Stimulated activated naive CD4-positive, alpha-beta T cell (primary cell): ENCODE measurements at regions not wholly inside any gene's neighbourhood (a gene's known extent, or its start where the extent isn't known, plus 50 kb on each side); places are given as distances from the start of the nearest gene placed in this dataset.
"Not testable (repeated sequence)": the region's sequence is repeated elsewhere in the genome, so short reads cannot be mapped to it uniquely, and the experiment has no call there.

Experiments used
- DNase-seq, 6 experiments: peaks; one replicate each; lab custom pipeline; 2025; lab: John Stamatoyannopoulos, UW

DNA sequence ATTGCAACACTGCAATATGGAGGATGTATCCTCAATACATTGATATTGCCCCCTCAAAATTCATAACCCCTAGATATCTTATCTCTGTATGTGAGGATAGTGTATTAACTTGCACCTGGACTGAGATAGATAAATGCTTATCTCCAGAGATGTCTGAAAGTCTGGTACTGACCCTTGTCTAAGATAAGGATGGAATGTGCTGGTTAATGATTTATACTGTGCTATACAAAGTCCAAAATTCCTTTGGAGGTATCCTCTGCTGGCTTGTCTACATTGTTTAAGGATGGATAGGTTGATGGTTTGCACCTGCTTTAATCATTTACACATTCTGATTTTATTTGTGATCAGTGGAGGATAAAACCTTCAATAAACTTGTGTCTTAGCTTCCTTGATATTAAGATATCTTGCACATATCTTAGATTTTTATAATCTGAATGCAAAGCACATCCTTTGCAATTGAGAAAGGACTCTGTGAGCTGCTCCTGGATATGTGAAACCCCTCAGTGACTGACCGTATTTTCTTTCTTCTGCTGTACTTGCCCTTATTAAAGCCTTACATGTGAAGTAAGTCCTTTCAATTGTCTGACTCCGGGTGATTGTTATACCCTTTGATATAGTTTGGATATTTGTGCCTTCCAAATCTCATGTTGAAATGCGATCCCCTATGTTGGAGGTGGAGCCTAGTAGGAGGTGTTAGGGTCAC lies 430.3 kb upstream of the MAOA start:
- no peak for DNase-seq

DNA sequence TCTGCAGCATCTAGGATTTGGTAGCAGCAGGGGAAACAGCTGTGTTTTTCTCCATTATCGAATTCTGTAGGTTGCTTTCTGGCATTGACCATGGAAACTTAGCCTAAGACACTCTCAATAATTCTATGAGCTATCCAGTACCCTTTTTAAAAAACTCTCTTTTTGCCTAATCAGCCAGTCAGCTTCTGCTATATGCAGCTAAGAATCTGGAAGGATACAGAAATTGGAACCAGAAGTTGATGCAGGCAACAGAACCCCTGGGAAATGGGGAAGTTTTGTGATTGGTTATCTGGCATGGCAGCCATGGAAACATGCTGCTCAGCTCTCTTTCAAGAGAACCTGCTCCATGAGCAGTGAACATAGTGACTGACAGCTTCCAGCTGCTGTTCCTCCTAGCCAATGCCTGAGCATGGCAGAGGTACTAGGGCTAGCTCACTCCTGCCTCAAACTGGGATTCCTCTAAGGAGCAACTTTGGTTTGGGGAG lies 417.6 kb upstream of the MAOA start:
- no peak for DNase-seq

DNA sequence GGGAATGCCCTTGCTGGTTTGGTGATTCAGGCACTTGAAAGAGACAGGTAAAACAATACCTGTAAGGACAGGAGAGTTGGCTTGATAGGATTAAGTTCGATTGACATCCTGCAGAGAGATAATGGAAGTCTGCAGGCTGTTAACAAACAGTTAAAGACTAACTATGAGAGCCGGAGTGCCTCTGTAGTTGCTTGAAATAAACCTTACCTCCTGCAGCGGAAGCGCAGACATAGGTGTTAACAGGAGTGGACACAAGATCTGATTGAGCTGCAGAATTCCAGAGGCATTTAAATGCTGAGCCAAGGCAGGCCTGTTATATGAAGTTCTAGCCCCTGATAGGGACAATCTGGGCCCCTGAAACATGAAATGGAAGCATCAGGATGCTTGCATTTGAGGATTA lies 416.7 kb upstream of the MAOA start:
- no peak for DNase-seq

DNA sequence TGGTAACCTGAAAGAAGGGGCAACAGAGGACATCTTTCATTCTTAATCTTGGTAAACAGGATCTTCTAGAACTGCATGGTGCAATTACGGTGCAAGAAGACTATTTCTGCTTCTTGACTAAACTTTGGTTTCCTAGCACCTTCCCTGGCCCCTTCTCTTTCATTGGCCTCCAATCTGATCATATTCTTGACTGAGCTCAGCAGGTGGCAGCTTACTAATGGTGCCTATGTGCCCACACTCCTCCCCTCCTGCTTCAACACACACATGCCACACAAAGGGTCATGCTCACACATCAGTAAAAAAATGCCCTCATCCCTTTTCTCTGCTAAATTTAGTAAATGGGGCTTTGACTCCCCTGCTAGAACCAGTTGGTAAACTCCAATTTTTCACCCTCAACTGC lies 400.5 kb upstream of the MAOA start:
- no peak for DNase-seq

DNA sequence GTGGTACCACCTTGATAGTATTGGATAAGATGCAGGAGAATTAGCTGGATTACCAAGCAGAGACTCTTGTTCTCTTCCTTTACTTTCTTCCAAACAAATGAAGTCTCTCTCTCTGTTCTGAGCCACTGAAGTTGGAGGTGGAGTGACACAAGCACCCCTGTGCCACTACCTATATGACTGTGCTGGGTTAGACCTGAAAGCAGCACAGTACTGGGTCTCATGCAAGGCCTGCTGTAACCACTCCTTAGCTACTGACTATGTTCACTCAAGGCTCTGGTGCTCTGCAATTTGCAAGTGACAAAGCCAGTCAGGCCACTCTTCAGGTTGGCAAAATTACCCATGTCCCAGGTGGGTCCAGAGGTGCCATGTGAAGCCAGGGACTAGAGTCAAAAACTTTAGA lies 389.6 kb upstream of the MAOA start:
- DNase-seq, result no peak

DNA sequence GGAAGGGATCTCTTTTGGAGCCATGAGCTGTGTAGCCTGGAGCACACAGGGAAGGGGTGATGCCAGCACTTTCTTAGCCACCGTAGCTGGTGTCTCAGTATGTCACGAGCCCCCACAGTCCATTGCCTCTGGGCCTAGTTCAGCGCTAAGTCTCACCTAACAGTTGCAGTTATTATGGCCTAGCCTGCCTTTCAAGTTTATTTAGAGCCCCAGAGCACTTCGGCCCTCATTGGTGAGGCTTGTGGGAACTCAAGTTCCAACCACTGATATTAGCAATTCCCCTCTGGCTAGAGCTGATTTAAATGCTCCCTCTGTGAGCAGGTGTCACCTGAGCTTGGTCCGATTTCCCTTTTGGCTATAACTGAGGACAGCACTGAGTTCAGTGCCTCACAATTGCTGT lies 388.4 kb upstream of the MAOA start:
- DNase-seq, result no peak

DNA sequence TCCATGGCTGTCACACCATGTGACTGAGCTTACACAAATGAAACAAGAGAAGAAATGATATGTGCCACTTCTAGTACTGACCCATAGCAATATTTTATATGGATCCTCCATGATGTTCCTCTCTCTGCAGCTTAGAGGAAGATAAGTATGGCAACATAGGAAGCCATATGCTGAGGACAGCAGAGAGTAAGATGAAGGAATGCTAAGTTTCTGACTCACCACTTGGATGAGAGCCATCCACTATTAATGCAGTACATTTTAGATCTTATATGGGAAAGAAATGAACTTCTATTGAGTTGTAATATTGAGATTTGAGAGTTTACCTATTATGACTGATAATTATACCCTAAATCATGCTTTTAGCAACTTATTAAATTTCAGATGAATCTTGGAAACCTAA lies 386.9 kb upstream of the MAOA start:
- no peak for DNase-seq

DNA sequence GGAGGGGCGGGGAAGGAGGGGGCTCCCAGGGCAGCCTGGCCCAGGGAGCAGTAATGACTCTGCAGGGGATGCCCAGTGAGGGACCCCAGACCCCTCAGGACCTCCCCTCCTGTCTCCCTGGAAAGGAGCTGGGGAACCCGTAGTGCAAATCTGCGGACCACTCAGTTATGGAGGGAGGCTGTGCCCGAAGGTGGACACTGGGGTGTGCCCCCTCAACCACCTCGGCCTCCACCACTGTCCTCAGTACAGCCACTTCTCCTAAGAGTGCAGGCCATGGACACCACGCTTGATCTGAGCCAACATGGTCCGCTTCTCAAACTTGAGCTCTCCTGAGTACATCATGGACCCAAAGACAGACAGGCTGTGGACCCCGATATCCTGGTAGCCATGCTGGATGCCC lies 378.2 kb upstream of the MAOA start:
- DNase-seq, result no peak

DNA sequence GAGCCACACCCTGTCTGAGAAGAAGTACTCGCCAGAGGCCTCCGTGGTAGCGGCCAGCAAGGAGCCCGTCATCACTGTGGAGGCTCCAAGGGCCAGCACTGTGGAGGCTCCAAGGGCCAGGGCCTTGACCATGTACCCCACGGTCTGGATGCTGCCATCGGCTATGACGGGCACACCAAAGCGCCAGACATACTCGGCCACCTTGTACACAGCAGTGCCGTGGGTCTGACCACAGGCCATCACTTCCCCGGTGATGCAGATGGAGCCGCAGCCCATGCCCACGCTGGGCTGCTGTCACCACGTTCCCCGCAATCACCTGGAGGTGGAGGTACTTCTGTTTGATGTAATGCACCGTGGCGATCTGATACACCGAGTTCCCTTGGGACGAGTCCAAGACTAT lies 377.7 kb upstream of the MAOA start:
- no peak for DNase-seq

DNA sequence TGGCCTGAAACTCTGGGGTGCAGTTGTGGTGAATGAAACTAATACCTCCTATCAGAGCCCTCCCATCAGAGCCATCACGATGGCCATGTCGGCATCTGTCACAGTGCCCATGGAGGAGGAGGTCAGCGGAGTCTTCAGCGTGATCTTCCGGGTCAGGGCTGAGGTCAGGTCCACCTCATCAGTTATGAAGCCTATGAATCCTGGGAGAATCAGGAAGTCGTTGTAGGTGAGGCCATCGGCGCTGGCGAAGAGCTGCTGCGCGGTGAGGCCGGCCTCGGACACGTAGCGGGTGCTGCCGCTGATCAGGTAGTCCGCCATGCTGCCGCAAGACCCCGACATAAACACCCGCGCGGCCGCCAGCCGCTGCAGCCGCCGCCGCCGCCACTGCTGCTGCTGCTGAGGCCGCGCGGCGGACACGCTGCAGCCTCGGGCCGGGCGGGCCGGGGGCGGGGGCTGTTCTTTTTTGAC lies 376.7 kb upstream of the MAOA start:
- no peak for DNase-seq

DNA sequence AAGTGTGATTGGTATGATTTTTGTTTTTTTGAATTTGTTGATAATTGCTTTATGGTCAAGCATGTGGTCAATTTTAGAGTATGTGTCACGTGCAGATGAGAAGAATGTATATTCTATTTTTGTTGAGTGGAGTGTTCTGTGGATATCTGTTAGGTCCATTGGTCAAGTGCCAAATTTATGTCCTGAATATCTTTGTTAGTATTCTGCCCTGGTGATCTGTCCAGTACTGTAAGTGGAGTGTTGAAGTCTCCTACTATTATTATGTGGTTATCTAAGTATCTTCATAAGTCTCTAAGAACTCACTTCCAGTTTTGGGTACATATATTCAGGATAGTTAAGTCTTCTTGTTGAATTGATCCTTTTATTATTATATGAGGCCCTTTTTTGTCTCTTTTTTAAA lies 372.9 kb upstream of the MAOA start:
- DNase-seq, result no peak

DNA sequence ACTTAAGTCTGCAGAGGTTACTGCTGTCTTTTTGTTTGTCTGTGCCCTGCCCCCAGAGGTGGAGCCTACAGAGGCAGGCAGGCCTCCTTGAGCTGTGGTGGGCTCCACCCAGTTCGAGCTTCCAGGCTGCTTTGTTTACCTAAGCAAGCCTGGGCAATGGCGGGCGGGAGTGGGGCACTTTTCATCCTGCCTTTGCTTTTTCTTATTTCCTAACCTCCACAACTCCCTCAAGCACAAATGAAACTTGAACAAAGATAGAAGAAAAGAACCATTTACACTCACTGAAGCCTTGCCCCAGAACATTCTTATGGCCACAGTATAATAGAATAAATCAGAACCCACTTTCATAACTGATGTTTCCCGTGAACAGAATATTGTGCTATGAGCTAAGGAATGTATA lies 344.5 kb upstream of the MAOA start:
- not testable (repeated sequence) for DNase-seq

DNA sequence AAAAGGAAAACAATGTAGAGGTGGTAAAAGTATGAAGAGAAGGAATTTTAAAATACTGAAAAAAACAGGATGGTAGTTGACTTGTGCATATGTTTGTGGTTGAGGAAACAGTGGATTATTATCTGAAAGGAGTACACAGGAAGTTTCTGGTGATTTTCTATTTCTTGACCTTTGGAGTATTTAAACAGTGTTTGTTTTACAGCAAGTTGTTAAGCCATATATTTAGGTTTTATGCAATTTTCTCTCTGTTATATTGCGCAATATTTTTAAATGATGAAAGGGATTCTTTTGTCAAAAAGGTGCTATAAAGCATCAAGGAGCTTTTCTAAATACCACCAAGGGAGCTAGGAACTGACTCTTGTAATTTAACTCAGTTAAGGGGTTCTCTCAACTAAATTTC lies 343.1 kb upstream of the MAOA start:
- DNase-seq, result no peak

DNA sequence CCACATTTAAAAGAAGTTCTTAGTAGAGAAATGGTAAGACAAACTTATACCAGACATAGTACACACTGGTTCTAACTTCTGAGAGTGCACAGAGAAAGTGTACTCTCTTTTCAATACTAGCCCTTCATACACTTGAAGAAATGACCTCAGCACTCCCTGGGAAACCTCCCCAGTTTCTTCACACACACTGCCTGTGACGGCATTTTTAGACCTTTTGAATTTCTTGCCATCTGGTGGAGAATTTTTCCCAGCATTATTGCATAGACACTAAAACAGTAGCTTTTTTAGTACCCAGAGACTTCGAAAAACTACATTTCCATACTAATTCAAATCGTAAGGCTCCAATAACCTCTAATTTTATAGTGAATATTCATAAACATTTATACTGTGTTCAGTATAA lies 341.6 kb upstream of the MAOA start:
- DNase-seq, result no peak

DNA sequence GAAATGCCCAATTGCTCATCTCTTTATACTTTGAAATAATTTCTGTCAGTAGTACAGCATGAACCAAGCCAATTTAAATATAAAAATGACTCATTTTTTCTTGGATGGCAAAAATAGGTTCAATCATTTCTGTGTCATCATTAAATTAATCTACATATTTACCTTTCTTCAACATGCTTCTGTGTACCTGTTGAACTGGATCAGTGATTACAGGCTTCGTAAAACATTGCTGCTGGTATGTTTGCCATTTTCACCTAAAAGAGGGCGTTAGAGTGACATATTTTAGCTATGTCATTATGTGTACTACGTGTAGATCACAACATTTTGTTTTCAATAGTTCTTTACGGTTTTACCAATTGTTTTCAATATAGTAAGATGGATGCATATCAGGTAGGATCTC lies 340.5 kb upstream of the MAOA start:
- no peak for DNase-seq

DNA sequence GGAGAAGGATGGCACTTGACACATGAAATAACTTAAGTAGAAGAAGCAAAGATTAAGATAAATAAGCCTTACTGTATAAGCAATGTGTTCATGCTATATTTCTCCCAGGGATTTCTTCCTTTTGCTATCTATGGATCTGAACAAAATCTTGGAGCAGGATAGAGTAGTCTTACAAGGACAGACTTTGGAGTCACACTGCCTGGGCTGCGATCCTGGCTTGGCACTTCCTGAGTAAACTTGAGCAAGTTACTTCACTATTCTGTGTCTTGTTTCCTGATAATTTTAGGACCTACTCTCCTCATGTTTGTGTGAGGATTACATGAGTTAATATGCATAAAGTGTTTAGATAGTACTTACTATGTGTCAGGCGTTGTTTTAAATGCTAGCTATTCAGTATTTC lies 340.0 kb upstream of the MAOA start:
- DNase-seq, result no peak

DNA sequence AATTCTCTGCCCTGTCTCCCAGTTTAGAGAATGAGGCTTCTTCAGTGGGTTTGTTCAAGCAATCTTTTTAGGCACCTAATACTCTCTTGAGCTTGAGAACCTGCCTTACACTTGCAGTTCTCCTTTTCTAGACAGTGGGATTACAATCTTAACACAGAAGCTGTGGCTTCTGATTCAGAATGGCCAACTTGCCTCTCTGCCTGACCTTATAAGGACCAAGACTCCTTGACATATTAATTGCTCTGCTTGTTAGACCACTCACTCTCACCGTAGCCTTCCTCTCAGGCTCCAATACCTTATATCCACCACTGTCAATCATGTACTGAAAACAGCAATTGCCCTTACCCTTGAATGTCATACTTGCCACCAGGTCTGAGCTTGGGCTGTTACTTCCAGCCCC lies 338.7 kb upstream of the MAOA start:
- DNase-seq, result no peak

DNA sequence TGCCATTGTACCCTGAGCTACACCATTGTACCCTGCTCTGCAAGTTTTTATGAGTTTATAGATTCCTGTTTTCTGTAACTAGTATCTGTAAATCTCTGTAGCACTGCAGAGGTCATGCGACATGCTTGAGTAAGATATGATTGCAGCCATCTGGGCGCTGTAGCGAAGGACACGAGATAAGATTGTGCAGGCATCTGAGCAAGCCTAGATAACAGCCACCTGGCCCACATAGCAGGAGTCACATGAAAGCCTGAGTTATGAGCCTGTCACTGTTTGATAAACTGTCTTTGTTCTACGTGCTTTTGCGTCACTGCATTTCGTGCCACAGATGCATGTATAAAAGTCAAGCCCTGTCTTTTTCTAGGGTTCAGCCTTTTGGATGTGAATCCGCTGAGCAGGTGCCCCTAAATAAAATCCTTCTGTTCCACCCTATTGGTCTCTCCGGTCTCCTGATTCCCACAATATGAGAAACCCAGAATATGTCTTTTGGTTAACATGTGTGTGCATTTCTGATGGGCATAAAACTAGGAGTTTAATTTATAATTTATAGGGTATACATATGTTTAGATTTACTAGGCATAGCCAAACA lies 327.6 kb upstream of the MAOA start:
- no peak for DNase-seq

DNA sequence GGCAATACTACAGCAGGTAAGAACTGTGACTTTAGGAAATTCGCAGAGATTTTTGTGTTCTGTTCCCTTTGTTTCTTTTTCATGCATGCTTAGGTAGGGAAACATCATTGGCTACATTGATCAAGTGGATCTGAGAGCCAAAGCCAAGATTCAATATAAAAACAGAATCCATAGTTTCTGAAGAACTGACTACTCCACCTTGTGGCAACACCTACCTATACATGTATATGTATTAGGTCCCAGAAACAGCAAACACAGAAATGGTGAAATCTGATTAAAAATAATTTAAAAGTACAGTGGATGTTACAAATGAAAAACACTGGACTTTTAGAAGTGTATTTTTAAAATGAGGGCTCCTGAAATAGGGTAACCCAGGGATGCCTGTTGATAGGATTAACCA lies 322.6 kb upstream of the MAOA start:
- no peak for DNase-seq

DNA sequence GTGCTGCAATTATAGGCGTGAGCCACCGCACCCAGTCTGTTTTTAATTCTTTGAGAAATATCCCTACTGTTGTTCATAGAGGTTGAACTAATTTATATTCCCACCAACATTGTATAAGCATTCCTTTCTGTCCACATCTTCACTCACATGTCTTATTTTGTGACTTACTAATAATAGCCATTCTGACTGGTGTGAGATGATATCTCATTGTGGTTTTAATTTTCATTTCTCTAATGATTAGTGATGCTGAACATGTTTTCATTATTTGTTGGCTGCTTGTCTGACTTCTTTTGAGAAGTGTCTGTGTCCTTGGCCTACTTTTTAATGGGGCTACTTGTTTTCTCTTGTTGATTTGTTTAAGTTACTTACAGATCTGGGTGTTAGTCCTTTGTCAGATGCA lies 310.9 kb upstream of the MAOA start:
- DNase-seq, result no peak

DNA sequence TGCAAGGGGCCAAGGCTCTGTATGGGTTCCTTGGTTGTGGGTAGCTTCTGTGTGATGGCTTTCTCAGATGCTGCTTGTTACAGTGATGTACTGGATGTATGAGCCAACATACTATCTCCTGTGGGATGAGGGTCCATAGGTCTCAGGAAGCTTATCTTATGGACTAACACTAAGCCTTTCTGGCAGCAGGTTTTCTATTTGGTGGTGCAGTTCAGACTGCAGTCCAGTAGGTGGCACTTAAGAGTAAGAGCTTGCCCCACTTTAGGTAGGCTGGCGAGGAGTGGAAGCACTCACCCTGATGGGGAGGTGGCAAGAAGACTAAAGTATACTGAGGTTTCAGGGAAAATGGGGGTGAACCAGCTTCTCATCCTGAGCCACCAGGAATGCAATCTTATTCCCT lies 306.7 kb upstream of the MAOA start:
- peak in 1 of 6 experiments; percentile 15 for DNase-seq

DNA sequence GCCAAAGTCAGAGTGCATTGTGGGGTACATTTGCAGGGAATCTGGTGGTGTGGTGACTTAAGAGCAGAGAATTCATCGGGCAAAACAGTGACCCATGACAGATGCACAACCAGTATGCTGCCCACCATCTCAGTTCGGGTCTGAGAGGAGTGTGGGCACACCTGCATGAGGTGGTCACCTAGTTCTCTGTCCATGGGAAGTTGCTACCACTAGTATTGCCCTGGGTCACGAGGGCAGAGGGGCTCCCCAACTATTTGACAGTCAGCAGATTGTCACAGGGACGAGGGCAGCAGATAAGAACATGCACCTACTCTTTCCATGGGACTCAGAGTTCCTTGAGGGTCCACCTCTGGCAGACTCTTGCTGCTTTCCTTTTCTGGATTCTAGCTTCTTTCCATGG lies 305.2 kb upstream of the MAOA start:
- no peak for DNase-seq

DNA sequence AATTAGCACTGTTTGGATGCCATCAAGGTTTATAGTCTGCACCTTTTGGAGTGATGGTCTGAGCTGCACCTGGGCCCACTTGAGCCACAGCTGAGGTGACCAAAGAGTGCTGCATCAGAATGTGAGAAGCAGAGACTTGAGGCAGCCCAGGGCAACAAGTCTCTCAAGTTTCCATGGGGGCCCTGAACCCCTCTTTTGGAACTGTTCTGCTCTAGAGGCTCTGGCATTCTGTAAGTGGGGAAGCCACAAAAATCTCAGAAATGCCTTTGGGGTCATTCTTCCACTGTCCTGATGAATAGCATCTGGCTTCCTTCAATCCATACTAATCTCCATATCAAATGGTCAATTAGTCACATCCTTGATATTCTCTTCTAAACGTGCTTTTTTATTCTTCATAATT lies 298.4 kb upstream of the MAOA start:
- no peak for DNase-seq

DNA sequence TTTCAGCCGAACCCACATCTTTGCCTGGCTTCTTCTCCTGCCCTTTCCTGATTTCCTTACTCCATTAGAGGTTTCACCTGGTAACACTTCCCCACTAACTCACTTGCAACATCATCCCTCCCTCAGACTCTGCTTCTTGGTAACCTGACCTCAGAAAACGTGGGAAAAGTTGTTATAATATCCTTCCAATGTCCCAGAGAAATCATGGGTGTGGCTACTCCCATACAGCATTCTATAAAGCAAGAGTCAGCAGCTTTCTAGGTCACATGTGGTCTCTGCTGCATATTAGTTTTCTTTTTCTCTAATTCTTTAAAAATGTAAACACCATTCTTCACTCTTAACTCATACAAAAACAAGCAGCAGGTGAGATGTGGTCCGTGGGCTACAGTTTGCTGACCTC lies 283.1 kb upstream of the MAOA start:
- no peak for DNase-seq
